Gastrocnemius medialis (tissue), 4 donors: ENCODE measurements at regions not wholly inside any gene's neighbourhood (a gene's known extent, or its start where the extent isn't known, plus 50 kb on each side); places are given as distances from the start of the nearest gene placed in this dataset.

Source experiments
- ATAC-seq, 2 donors: fragments of 150-250 bp; one replicate each; pipeline ENCODE4 v1.9.1; 2016
- DNase-seq, 2 donors: peaks; one replicate each; pipeline ENCODE4 v3.0.0-alpha.2; 2019
- H3K27ac ChIP-seq, 4 donors: fragments of 200-600 bp; sonication (generic); 1 replicate in 1 of 4; 2 replicates in 3 of 4; pipeline ENCODE4 v1.5.1; 2016 to 2018; ENCODE audit warnings: mild to moderate bottlenecking in 2 of 4, moderate library complexity in 1 of 4
- H3K27me3 ChIP-seq, 3 donors: fragments of 200-600 bp; sonication (generic) in 2 of 3; 1 replicate in 1 of 3; 2 replicates in 2 of 3; pipeline versions ENCODE4 v1.5.1 to v1.6.0; 2016 to 2019; ENCODE audit warnings: mild to moderate bottlenecking in 1 of 3, moderate library complexity in 1 of 3
- H3K36me3 ChIP-seq, 2 donors: fragments of 200-600 bp; sonication (generic) in 1 of 2; one replicate each; pipeline ENCODE4 v1.5.1; 2017 to 2018
- H3K4me1 ChIP-seq, 2 donors: fragments of 200-600 bp; sonication (generic) in 1 of 2; one replicate each; pipeline ENCODE4 v1.5.1; 2016 to 2017; ENCODE audit warnings: mild to moderate bottlenecking in 2 of 2
- H3K4me3 ChIP-seq, 4 donors: fragments of 200-600 bp; sonication (generic) in 3 of 4; 1 replicate in 1 of 4; 2 replicates in 3 of 4; pipeline ENCODE4 v1.5.1; 2016 to 2019; ENCODE audit warnings: mild to moderate bottlenecking in 2 of 4
- H3K9me3 ChIP-seq, 3 donors: fragments of 200-600 bp; sonication (generic) in 2 of 3; 1 replicate in 1 of 3; 2 replicates in 2 of 3; pipeline ENCODE4 v1.5.1; 2016 to 2019
- CTCF ChIP-seq, 5 experiments: fragments of 450-650 bp in 3 of 5; fragments of 200-600 bp in 2 of 5; sonication (generic) in 2 of 5; IDR thresholded peaks in 4 of 5; conservative IDR thresholded peaks in 1 of 5; 1 replicate in 4 of 5; 2 replicates in 1 of 5; pipeline ENCODE4 v1.5.1; 2016 to 2019; ENCODE audit warnings: antibody characterized with exemption in 5 of 5, mild to moderate bottlenecking in 3 of 5, moderate library complexity in 3 of 5
- POLR2A ChIP-seq, 2 donors: fragments of 450-650 bp; IDR thresholded peaks; one replicate each; pipeline ENCODE4 v1.6.1; 2017; ENCODE audit warnings: antibody characterized with exemption in 2 of 2, mild to moderate bottlenecking in 2 of 2, moderate library complexity in 2 of 2
- in situ Hi-C, 4 donors: fragments of 200-750 bp; cut with MboI; loops; one replicate each; pipeline versions ENCODE4 v1.15.0 to v1.8.0; 2017; ENCODE audit warnings: low sequenced_read_pairs in 4 of 4
- intact Hi-C: fragments of 100-400 bp; cut with DNase I; formaldehyde crosslinking; loops from one replicate; pipeline ENCODE4 v1.15.1; 2023; ENCODE audit warnings: low total_unique reads

DNA sequence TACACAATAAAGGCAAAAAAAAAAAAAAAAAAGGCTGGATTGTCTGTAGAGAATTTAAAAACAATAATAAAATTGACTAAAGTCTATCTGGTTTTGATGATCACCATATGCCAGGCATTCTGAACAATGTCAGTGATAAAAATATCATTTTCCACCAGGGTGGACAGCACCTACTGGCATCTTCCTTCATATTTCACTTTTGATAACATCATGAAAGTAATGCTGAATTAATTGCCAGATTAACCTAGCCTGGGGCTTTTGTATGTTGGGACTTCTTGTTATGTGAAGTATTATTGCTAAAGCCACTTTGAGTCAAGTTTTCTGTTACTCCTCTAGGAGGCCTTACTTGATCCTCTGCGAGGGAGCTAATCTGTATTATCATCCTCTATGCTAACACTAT, 73.8 kb upstream of the FAM98A start:
- Histone ChIP-seq H3K4me1 (no peaks in the 10 kb centered on the region), H3K9me3 (no peaks in the 10 kb centered on the region), H3K27me3 (no peaks in the 10 kb centered on the region), H3K27ac (no peak overlapping the region), H3K4me3 (no peak overlapping the region), H3K36me3 (no peaks in the 10 kb centered on the region)
- in situ Hi-C loops, result no loop called here
- ATAC-seq, result no peak
- no peak for DNase-seq
- no peak for TF ChIP-seq CTCF (IDR thresholded peaks at IDR 0.05 in 4 of 5, conservative IDR thresholded peaks at IDR 0.05 in 1 of 5)
- no peak for TF ChIP-seq POLR2A (IDR thresholded peaks at IDR 0.05)
- intact Hi-C loops, result loop anchor here (10.0 kb wide), 1 partner anchor 1742 kb away; no protein-coding TSS in a partner anchor

DNA sequence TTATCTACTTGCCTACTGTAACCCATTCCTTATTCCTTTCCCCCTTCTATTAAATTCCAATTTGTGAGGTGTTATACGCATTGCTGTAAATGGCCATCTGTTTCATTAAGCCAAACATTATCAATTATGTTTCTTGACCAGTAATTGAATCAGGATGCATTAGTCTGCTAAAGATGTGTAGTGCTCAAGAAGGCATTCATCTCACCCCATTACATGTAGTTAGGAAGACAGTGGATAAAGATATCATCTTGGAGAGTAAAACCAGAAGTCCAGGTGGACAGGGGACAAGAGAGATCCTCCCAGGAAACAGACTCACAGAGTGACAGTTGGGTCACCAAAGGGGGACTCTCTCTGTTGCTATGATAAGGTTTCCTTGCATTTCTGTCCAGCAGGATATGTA, 73.3 kb upstream of the FAM98A start:
- ATAC-seq (no peak), DNase-seq (no peak)
- Histone ChIP-seq H3K27me3 (no peaks in the 10 kb centered on the region), H3K4me3 (no peak overlapping the region), H3K36me3 (no peaks in the 10 kb centered on the region), H3K27ac (no peak overlapping the region), H3K4me1 (no peaks in the 10 kb centered on the region), H3K9me3 (no peaks in the 10 kb centered on the region)
- in situ Hi-C loops, result no loop called here
- TF ChIP-seq CTCF (IDR thresholded peaks at IDR 0.05 in 4 of 5, conservative IDR thresholded peaks at IDR 0.05 in 1 of 5) (no peak), POLR2A (IDR thresholded peaks at IDR 0.05) (no peak)
- intact Hi-C loops, result loop anchor here (10.0 kb wide), 1 partner anchor 1742 kb away; no protein-coding TSS in a partner anchor

- H3K4me3 ChIP-seq, result no peak overlapping the region
- H3K36me3 ChIP-seq, result no peaks in the 10 kb centered on the region
- no peak for DNase-seq
- H3K4me1 ChIP-seq, result no peaks in the 10 kb centered on the region
- no peak overlapping the region for H3K27ac ChIP-seq
- intact Hi-C loops (loop anchor here (10.0 kb wide), 1 partner anchor 1744 kb away; no protein-coding TSS in a partner anchor), in situ Hi-C loops (no loop called here)
- H3K27me3 ChIP-seq, result no peaks in the 10 kb centered on the region
- H3K9me3 ChIP-seq, result no peaks in the 10 kb centered on the region
- ATAC-seq, result no peak
- TF ChIP-seq POLR2A (IDR thresholded peaks at IDR 0.05) (no peak), CTCF (IDR thresholded peaks at IDR 0.05 in 4 of 5, conservative IDR thresholded peaks at IDR 0.05 in 1 of 5) (no peak)
Observed at GRCh38 chr2:33671198-33671597, 72.1 kb upstream of the FAM98A start.

DNA sequence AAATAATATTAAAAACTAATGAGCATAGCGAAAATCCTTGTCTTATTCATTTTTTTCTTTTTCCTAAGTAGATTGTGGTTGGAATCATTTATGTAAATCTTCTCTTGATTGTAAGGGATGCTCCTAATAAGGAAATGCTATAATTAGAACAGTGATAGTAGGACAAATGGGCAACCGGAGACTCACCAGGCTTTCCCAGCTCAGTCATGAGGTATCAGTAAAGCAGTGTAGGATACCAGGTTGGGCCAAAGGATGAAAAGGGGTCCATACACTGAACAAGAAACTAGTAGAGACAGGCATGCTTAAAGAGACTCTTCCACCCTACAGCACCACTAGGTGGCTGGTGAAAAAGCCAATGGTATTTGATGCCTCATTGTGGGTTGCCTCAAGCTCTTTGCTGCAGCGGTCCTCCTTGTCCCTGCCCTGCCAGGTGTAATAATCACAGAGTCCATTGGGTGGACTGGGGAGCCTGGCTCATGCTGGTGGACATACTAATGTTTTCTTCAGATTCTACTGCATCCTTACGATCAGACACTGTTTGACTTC, 71.4 kb upstream of the FAM98A start:
- DNase-seq (no peak), ATAC-seq (no peak)
- no peaks in the 10 kb centered on the region for H3K9me3 ChIP-seq
- TF ChIP-seq CTCF (IDR thresholded peaks at IDR 0.05 in 4 of 5, conservative IDR thresholded peaks at IDR 0.05 in 1 of 5) (no peak), POLR2A (IDR thresholded peaks at IDR 0.05) (no peak)
- no peak overlapping the region for H3K27ac ChIP-seq
- no peaks in the 10 kb centered on the region for H3K4me1 ChIP-seq
- intact Hi-C loops (loop anchor here (10.0 kb wide), 1 partner anchor 1744 kb away; no protein-coding TSS in a partner anchor), in situ Hi-C loops (no loop called here)
- no peaks in the 10 kb centered on the region for H3K27me3 ChIP-seq
- H3K4me3 ChIP-seq, result no peak overlapping the region
- H3K36me3 ChIP-seq, result no peaks in the 10 kb centered on the region

DNA sequence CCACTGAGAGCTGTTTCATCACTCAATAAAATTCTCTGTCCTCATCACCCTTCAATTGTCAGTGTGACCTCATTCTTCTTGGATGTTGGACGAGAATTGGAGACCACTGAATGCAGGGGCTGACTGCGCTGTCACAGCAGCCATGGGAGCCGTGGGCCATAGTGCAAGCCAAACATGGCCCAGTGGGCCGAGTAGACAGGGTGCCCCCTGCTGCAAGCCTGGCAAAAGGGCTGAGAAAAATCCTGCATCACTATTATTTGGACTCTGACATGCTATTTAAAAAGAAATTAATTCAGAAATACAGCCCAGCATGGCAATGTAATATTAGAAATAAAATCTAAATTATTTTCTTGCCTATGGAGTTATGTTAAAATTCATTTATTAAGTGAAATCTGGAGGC, 67.8 kb upstream of the FAM98A start:
- Histone ChIP-seq H3K27me3 (no peaks in the 10 kb centered on the region), H3K9me3 (no peaks in the 10 kb centered on the region), H3K4me1 (no peaks in the 10 kb centered on the region), H3K27ac (no peak overlapping the region), H3K36me3 (no peaks in the 10 kb centered on the region), H3K4me3 (no peak overlapping the region)
- DNase-seq (no peak), ATAC-seq (no peak)
- intact Hi-C loops, result no loop called here
- in situ Hi-C loops, result no loop called here
- no peak for TF ChIP-seq POLR2A (IDR thresholded peaks at IDR 0.05)
- no peak for TF ChIP-seq CTCF (IDR thresholded peaks at IDR 0.05 in 4 of 5, conservative IDR thresholded peaks at IDR 0.05 in 1 of 5)
